Activated CD8-positive, alpha-beta T cell treated with anti-CD3 and anti-CD28 coated beads, Interleukin-2, amount 10 ng/mL, durations not matched to agents 7 days and 5 days (primary cell): ENCODE measurements at regions not wholly inside any gene's neighbourhood (a gene's known extent, or its start where the extent isn't known, plus 50 kb on each side); places are given as distances from the start of the nearest gene placed in this dataset.

Source experiments
- ATAC-seq: fragments of 150-1000 bp; cut with Tn5 transposase; one replicate; pipeline ENCODE4 v1.10.0; 2021; ENCODE audit warnings: moderate library complexity
- CTCF ChIA-PET: fragments of 350-600 bp; sonication (Branson Sonifier 250); formaldehyde crosslinking; loops from one replicate; lab custom pipeline; 2021; ENCODE audit warnings: antibody characterized with exemption; lab: Charles Lee
- POLR2A ChIA-PET: fragments of 350-600 bp; sonication (Branson Sonifier 250); formaldehyde crosslinking; loops from one replicate; lab custom pipeline; 2021; ENCODE audit warnings: antibody characterized with exemption; lab: Charles Lee
- DNase-seq: peaks from one replicate; pipeline ENCODE4 v3.0.0-alpha.2; 2020
- H3K27ac Mint-ChIP-seq: one replicate; pipeline ENCODE4 v1.8.0; 2021; ENCODE audit warnings: mild to moderate bottlenecking, mixed read lengths
- H3K27me3 Mint-ChIP-seq: one replicate; pipeline ENCODE4 v1.8.0; 2021; ENCODE audit warnings: low read depth, mixed read lengths
- H3K36me3 Mint-ChIP-seq: one replicate; pipeline ENCODE4 v1.8.0; 2021; ENCODE audit warnings: low read depth, mixed read lengths
- H3K4me1 Mint-ChIP-seq: one replicate; pipeline ENCODE4 v1.8.0; 2021; ENCODE audit warnings: low read depth, mixed read lengths
- H3K4me3 Mint-ChIP-seq: one replicate; pipeline ENCODE4 v1.8.0; 2021; ENCODE audit warnings: mild to moderate bottlenecking, mixed read lengths
- H3K9me3 Mint-ChIP-seq: one replicate; pipeline ENCODE4 v1.8.0; 2022; ENCODE audit warnings: mixed read lengths; ENCODE audit not compliant: insufficient read depth

- ChIA-PET POLR2A (no interaction called here), CTCF (no interaction called here)
- Mint-ChIP-seq H3K36me3 (no peaks in the 10 kb centered on the region), H3K4me3 (no peak overlapping the region), H3K4me1 (no peaks in the 10 kb centered on the region), H3K27ac (no peak overlapping the region), H3K9me3 (peaks cover 10% of the 10 kb centered on the region), H3K27me3 (no peaks in the 10 kb centered on the region)
- ATAC-seq (no peak), DNase-seq (no peak)
Measured at GRCh38 chr7:70949862-70950261, 182.1 kb upstream of the GALNT17 start.

GRCh38 chr7:70951271-70951962, 180.5 kb upstream of the GALNT17 start:
- DNase-seq (no peak), ATAC-seq (no peak)
- no peak overlapping the region for H3K4me3 Mint-ChIP-seq
- no peaks in the 10 kb centered on the region for H3K4me1 Mint-ChIP-seq
- no peaks in the 10 kb centered on the region for H3K36me3 Mint-ChIP-seq
- no peaks in the 10 kb centered on the region for H3K27me3 Mint-ChIP-seq
- ChIA-PET CTCF (no interaction called here), POLR2A (no interaction called here)
- H3K27ac Mint-ChIP-seq, result no peak overlapping the region
- H3K9me3 Mint-ChIP-seq, result peaks cover 10% of the 10 kb centered on the region

- ChIA-PET CTCF (no interaction called here), POLR2A (no interaction called here)
- no peak overlapping the region for H3K27ac Mint-ChIP-seq
Measured at GRCh38 chr7:70952311-70952710, 179.6 kb upstream of the GALNT17 start.

GRCh38 chr7:70953331-70953741, 178.6 kb upstream of the GALNT17 start:
- ChIA-PET CTCF (no interaction called here), POLR2A (no interaction called here)
- no peaks in the 10 kb centered on the region for H3K36me3 Mint-ChIP-seq
- no peak overlapping the region for H3K27ac Mint-ChIP-seq
- ATAC-seq, result no peak
- peaks cover 7% of the 10 kb centered on the region for H3K9me3 Mint-ChIP-seq
- H3K27me3 Mint-ChIP-seq, result no peaks in the 10 kb centered on the region
- no peaks in the 10 kb centered on the region for H3K4me1 Mint-ChIP-seq
- no peak for DNase-seq
- no peak overlapping the region for H3K4me3 Mint-ChIP-seq

More at GRCh38 chr7:70952311-70952710, 179.6 kb upstream of the GALNT17 start:
- Mint-ChIP-seq H3K9me3 (peaks cover 10% of the 10 kb centered on the region), H3K36me3 (no peaks in the 10 kb centered on the region), H3K4me3 (no peak overlapping the region), H3K27me3 (no peaks in the 10 kb centered on the region), H3K4me1 (no peaks in the 10 kb centered on the region)
- ATAC-seq (no peak), DNase-seq (no peak)

- H3K9me3 Mint-ChIP-seq, result peaks cover 3% of the 10 kb centered on the region
- H3K4me1 Mint-ChIP-seq, result no peaks in the 10 kb centered on the region
- no peaks in the 10 kb centered on the region for H3K27me3 Mint-ChIP-seq
- ATAC-seq (no peak), DNase-seq (no peak)
- CTCF ChIA-PET, result no interaction called here
- H3K27ac Mint-ChIP-seq, result no peak overlapping the region
- no peaks in the 10 kb centered on the region for H3K36me3 Mint-ChIP-seq
- no peak overlapping the region for H3K4me3 Mint-ChIP-seq
- POLR2A ChIA-PET, result no interaction called here
Measured at GRCh38 chr7:70953796-70954195, 178.1 kb upstream of the GALNT17 start.

- CTCF ChIA-PET, result no interaction called here
- no peak overlapping the region for H3K4me3 Mint-ChIP-seq
Measured at GRCh38 chr7:70972693-70973092, 159.3 kb upstream of the GALNT17 start.

GRCh38 chr7:70975754-70976153, 156.2 kb upstream of the GALNT17 start:
- ChIA-PET POLR2A (no interaction called here), CTCF (no interaction called here)
- H3K36me3 Mint-ChIP-seq, result no peaks in the 10 kb centered on the region
- H3K4me3 Mint-ChIP-seq, result no peak overlapping the region
- no peaks in the 10 kb centered on the region for H3K27me3 Mint-ChIP-seq
- DNase-seq, result no peak
- no peak for ATAC-seq
- no peak overlapping the region for H3K27ac Mint-ChIP-seq
- no peaks in the 10 kb centered on the region for H3K4me1 Mint-ChIP-seq
- peaks cover 4% of the 10 kb centered on the region for H3K9me3 Mint-ChIP-seq

More at GRCh38 chr7:70972693-70973092, 159.3 kb upstream of the GALNT17 start:
- Mint-ChIP-seq H3K27ac (no peak overlapping the region), H3K4me1 (no peaks in the 10 kb centered on the region), H3K9me3 (peaks cover 4% of the 10 kb centered on the region), H3K27me3 (no peaks in the 10 kb centered on the region), H3K36me3 (no peaks in the 10 kb centered on the region)
- ATAC-seq, result no peak
- no peak for DNase-seq
- POLR2A ChIA-PET, result no interaction called here

- H3K4me1 Mint-ChIP-seq, result no peaks in the 10 kb centered on the region
- no peaks in the 10 kb centered on the region for H3K27me3 Mint-ChIP-seq
- DNase-seq, result no peak
- no peaks in the 10 kb centered on the region for H3K36me3 Mint-ChIP-seq
- ATAC-seq, result no peak
- no peak overlapping the region for H3K27ac Mint-ChIP-seq
- no peak overlapping the region for H3K4me3 Mint-ChIP-seq
- POLR2A ChIA-PET, result interaction anchor here (0.6 kb wide), 1 partner anchor 225 kb away, joined by 3 read pairs; no protein-coding TSS in a partner anchor
- H3K9me3 Mint-ChIP-seq, result peaks cover 3% of the 10 kb centered on the region
- CTCF ChIA-PET, result no interaction called here
Measured at GRCh38 chr7:70986297-70986696, 145.6 kb upstream of the GALNT17 start.

- no peaks in the 10 kb centered on the region for H3K9me3 Mint-ChIP-seq
- CTCF ChIA-PET, result no interaction called here
- no peaks in the 10 kb centered on the region for H3K36me3 Mint-ChIP-seq
Measured at GRCh38 chr7:70994176-70994575, 137.8 kb upstream of the GALNT17 start.

GRCh38 chr7:70997261-70997660, 134.7 kb upstream of the GALNT17 start:
- H3K27me3 Mint-ChIP-seq, result no peaks in the 10 kb centered on the region
- H3K36me3 Mint-ChIP-seq, result no peaks in the 10 kb centered on the region
- no peaks in the 10 kb centered on the region for H3K9me3 Mint-ChIP-seq
- no peak overlapping the region for H3K27ac Mint-ChIP-seq
- DNase-seq (no peak), ATAC-seq (no peak)
- no peak overlapping the region for H3K4me3 Mint-ChIP-seq
- H3K4me1 Mint-ChIP-seq, result no peaks in the 10 kb centered on the region
- ChIA-PET CTCF (no interaction called here), POLR2A (no interaction called here)

More at GRCh38 chr7:70994176-70994575, 137.8 kb upstream of the GALNT17 start:
- no peak for ATAC-seq
- POLR2A ChIA-PET, result no interaction called here
- Mint-ChIP-seq H3K4me1 (no peaks in the 10 kb centered on the region), H3K27ac (no peak overlapping the region), H3K27me3 (no peaks in the 10 kb centered on the region), H3K4me3 (no peak overlapping the region)
- no peak for DNase-seq

GRCh38 chr7:71005109-71005508, 126.8 kb upstream of the GALNT17 start:
- POLR2A ChIA-PET, result no interaction called here
- CTCF ChIA-PET, result no interaction called here
- H3K36me3 Mint-ChIP-seq, result no peaks in the 10 kb centered on the region
- no peak overlapping the region for H3K27ac Mint-ChIP-seq
- DNase-seq, result no peak
- no peaks in the 10 kb centered on the region for H3K27me3 Mint-ChIP-seq
- H3K9me3 Mint-ChIP-seq, result peaks cover 8% of the 10 kb centered on the region
- ATAC-seq, result no peak
- no peak overlapping the region for H3K4me3 Mint-ChIP-seq
- no peaks in the 10 kb centered on the region for H3K4me1 Mint-ChIP-seq

- no peak overlapping the region for H3K4me3 Mint-ChIP-seq
- DNase-seq (no peak), ATAC-seq (no peak)
- ChIA-PET POLR2A (interaction anchor here (0.6 kb wide), 1 partner anchor 1370 kb away, joined by 3 read pairs; no protein-coding TSS in a partner anchor), CTCF (no interaction called here)
- H3K27me3 Mint-ChIP-seq, result no peaks in the 10 kb centered on the region
- no peak overlapping the region for H3K27ac Mint-ChIP-seq
- no peaks in the 10 kb centered on the region for H3K4me1 Mint-ChIP-seq
- H3K9me3 Mint-ChIP-seq, result peaks cover 8% of the 10 kb centered on the region
- no peaks in the 10 kb centered on the region for H3K36me3 Mint-ChIP-seq
Measured at GRCh38 chr7:71009636-71010035, 122.3 kb upstream of the GALNT17 start.
